WTC11 (cell line): ENCODE measurements at regions not wholly inside any gene's neighbourhood (a gene's known extent, or its start where the extent isn't known, plus 50 kb on each side); places are given as distances from the start of the nearest gene placed in this dataset.

Source experiments
- ESRRA ChIP-seq: sonication (generic); formaldehyde crosslinking; IDR thresholded peaks from 2 replicates; pipeline ENCODE4 v1.8.1; 2022; ENCODE audit warnings: mild to moderate bottlenecking, missing genetic modification reagents, borderline replicate concordance
- SMAD4 ChIP-seq: sonication (generic); formaldehyde crosslinking; IDR thresholded peaks from 2 replicates; pipeline ENCODE4 v1.8.0; 2022; ENCODE audit warnings: mild to moderate bottlenecking, missing genetic modification reagents

DNA sequence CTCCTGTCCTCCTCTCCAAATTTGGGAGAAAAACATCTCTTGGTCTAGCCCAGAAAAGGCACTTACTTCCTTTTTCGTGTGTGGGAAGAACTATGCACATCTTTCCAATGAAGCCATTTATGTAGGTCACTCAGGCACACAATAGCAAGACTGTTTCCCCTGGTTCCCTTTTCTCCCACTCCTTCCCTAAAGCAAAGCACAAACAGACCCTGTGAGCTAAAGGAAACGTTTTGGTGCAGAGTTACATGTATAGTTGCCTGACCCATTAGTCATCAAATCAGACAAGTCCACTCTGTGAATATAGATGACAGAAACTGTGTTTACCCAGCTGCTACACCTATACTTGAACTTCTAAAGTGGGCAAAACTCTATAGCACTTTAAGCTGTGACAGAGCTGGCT lies 474.6 kb downstream of the COL12A1 start:
- no peak for TF ChIP-seq SMAD4 (CRISPR knock-in tag)
- no peak for TF ChIP-seq ESRRA (CRISPR knock-in tag)
